A204.1 (cell line): ENCODE measurements at regions not wholly inside any gene's neighbourhood (a gene's known extent, or its start where the extent isn't known, plus 50 kb on each side); places are given as distances from the start of the nearest gene placed in this dataset.
"Not testable (repeated sequence)": the region's sequence is repeated elsewhere in the genome, so short reads cannot be mapped to it uniquely, and the experiment has no call there.

Experiments
- FAIRE-seq: peaks from 2 replicates; lab custom pipeline; 2012; peaks lifted over from hg19 to GRCh38; lab: Jason Lieb, UNC

- no peak for FAIRE-seq
These were observed 540.5 kb downstream of the PLOD2 start for GRCh38 chr3:145620486-145620885.

- FAIRE-seq, result no peak
These were observed 537.6 kb downstream of the PLOD2 start for GRCh38 chr3:145623349-145623748.

GRCh38 chr3:145628211-145628610 is 532.8 kb downstream of the PLOD2 start:
- FAIRE-seq, result no peak

- FAIRE-seq, result no peak
These were observed 523.9 kb downstream of the PLOD2 start for GRCh38 chr3:145637105-145637504.

- FAIRE-seq, result no peak
These were observed 521.9 kb downstream of the PLOD2 start for GRCh38 chr3:145639003-145639606.

- FAIRE-seq, result no peak
These were observed 521.1 kb downstream of the PLOD2 start for GRCh38 chr3:145639875-145640274.

- FAIRE-seq, result no peak
These were observed 512.6 kb downstream of the PLOD2 start for GRCh38 chr3:145648396-145648795.

GRCh38 chr3:145649368-145649887 is 511.6 kb downstream of the PLOD2 start:
- no peak for FAIRE-seq

GRCh38 chr3:145650170-145650569 is 510.8 kb downstream of the PLOD2 start:
- no peak for FAIRE-seq

- FAIRE-seq, result no peak
These were observed 489.9 kb downstream of the PLOD2 start for GRCh38 chr3:145671121-145671520.

- no peak for FAIRE-seq
These were observed 487.1 kb downstream of the PLOD2 start for GRCh38 chr3:145673838-145674237.

- no peak for FAIRE-seq
These were observed 482.6 kb downstream of the PLOD2 start for GRCh38 chr3:145678401-145678800.

GRCh38 chr3:145681181-145681580 is 479.8 kb downstream of the PLOD2 start:
- no peak for FAIRE-seq

GRCh38 chr3:145687978-145688377 is 473.0 kb downstream of the PLOD2 start:
- FAIRE-seq, result peak; percentile 91

GRCh38 chr3:145692751-145693150 is 468.2 kb downstream of the PLOD2 start:
- FAIRE-seq, result no peak

- no peak for FAIRE-seq
These were observed 465.0 kb downstream of the PLOD2 start for GRCh38 chr3:145696011-145696410.

- no peak for FAIRE-seq
These were observed 462.7 kb downstream of the PLOD2 start for GRCh38 chr3:145698250-145698649.

GRCh38 chr3:145698749-145699148 is 462.2 kb downstream of the PLOD2 start:
- FAIRE-seq, result no peak

GRCh38 chr3:145704020-145704419 is 457.0 kb downstream of the PLOD2 start:
- FAIRE-seq, result no peak

GRCh38 chr3:145709779-145710178 is 451.2 kb downstream of the PLOD2 start:
- not testable (repeated sequence) for FAIRE-seq

- no peak for FAIRE-seq
These were observed 444.5 kb downstream of the PLOD2 start for GRCh38 chr3:145716519-145716918.

- FAIRE-seq, result no peak
These were observed 441.9 kb downstream of the PLOD2 start for GRCh38 chr3:145719114-145719513.

- no peak for FAIRE-seq
These were observed 439.6 kb downstream of the PLOD2 start for GRCh38 chr3:145721273-145721805.

- FAIRE-seq, result no peak
These were observed 439.2 kb downstream of the PLOD2 start for GRCh38 chr3:145721815-145722214.
